ENCODE measurements at regions not wholly inside any gene's neighbourhood (a gene's known extent, or its start where the extent isn't known, plus 50 kb on each side); places are given as distances from the start of the nearest gene placed in this dataset.

GRCh38 chr1:214939180-214939579 lies 143.4 kb upstream of the KCNK2 start:
- TF ChIP-seq POLR2A (IDR thresholded peaks at IDR 0.05), result no peak
- TF ChIP-seq, protein P1, sequence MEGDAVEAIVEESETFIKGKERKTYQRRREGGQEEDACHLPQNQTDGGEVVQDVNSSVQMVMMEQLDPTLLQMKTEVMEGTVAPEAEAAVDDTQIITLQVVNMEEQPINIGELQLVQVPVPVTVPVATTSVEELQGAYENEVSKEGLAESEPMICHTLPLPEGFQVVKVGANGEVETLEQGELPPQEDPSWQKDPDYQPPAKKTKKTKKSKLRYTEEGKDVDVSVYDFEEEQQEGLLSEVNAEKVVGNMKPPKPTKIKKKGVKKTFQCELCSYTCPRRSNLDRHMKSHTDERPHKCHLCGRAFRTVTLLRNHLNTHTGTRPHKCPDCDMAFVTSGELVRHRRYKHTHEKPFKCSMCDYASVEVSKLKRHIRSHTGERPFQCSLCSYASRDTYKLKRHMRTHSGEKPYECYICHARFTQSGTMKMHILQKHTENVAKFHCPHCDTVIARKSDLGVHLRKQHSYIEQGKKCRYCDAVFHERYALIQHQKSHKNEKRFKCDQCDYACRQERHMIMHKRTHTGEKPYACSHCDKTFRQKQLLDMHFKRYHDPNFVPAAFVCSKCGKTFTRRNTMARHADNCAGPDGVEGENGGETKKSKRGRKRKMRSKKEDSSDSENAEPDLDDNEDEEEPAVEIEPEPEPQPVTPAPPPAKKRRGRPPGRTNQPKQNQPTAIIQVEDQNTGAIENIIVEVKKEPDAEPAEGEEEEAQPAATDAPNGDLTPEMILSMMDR (IDR thresholded peaks at IDR 0.05), result no peak
- TF ChIP-seq POLR2AphosphoS5 (IDR thresholded peaks at IDR 0.05), result no peak
- TF ChIP-seq EP300 (IDR thresholded peaks at IDR 0.05), result no peak

Data from sigmoid colon (tissue), 4 donors.